CD1c-positive myeloid dendritic cell (primary cell): ENCODE measurements at regions not wholly inside any gene's neighbourhood (a gene's known extent, or its start where the extent isn't known, plus 50 kb on each side); places are given as distances from the start of the nearest gene placed in this dataset.
"Not testable (repeated sequence)": the region's sequence is repeated elsewhere in the genome, so short reads cannot be mapped to it uniquely, and the experiment has no call there.

Source experiments
- DNase-seq: peaks from one replicate; pipeline ENCODE4 v3.0.0-alpha.2; 2016; ENCODE audit errors: extremely low spot score

DNA sequence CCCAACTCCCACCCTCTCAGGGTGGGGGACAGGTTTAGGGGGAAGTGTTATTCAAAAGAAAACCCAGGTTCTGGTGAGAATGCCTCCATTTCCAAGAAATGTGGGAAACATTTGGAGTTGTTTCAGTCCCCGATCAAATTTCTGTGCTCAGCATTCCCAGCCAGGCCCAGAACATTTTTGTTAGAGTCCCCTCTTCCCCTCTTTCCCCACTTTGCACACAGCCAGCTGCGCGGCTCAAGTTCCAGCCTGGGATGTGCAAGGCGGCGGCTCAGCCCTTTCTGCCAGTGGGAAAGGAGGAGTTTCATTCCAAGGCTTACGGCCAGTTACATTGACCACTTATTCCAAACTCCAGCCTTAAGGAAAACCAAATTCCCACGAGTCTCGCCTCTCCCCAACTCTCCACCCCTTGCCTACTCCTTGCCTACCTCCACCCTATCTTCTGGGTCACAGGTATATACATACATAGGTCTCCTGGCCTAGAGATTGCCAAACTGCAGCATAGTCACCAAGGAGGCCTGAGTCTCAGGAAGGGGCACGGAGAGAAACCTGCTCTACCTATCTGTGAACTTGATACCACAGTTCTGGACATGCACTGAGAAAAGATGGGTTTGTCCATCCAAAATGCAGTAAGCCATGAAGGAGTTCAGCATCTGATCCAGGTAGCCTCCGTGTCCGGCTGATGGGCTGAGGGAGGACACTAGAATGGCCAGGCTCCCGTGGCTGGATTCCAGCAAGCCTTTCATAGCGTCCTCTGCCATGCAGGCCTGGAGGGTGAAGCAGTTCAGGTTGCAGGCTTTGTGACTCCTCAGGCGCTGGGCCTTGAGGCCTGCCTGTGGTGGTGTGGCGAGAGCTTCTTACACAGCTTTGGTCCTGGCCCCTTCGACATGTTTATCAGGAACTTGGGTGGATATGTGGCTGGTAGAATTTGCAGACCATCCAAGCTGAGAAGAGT, 154.5 kb downstream of the ZFP36L2 start:
- DNase-seq = no peak

DNA sequence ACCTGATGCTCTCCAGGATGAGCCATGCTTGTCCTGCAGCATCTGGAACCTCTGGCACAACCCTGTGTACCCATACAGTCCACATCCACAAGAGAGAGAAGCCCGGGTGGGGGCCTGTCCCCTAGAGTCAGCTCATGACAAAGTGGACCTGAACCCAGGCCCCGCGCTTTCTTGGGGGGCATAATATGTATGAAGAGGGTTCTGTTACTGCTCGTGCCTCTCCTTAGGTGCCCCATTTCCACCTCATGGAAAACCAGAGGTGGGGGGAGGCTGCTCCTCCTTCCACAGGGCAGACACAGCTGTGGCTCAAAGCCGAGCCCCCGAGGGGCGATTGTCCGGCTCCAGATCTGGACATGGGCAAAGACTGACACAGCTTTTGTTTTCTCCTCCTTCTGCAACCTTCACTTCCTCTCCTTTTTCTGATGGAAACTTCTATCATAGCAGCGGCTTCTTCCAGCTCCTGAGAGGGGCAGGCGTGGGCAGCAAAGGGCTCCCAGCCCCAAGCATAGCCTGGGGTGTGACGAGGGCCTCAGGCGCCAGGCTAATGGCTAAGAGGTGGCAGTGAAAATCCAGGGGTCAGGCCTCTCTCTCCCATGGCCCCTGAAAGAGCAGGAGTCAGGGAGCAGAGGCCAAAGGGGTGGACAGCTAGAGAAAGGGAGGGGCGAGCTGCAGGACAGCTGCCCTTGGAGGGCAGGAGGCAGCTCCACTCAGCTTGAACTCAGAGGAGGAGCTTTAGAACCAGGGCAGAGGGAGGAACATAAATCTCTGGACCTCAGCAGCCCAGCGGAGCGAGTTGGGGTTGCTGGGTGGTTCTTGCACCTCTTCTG, 155.5 kb downstream of the ZFP36L2 start:
- DNase-seq = no peak

DNA sequence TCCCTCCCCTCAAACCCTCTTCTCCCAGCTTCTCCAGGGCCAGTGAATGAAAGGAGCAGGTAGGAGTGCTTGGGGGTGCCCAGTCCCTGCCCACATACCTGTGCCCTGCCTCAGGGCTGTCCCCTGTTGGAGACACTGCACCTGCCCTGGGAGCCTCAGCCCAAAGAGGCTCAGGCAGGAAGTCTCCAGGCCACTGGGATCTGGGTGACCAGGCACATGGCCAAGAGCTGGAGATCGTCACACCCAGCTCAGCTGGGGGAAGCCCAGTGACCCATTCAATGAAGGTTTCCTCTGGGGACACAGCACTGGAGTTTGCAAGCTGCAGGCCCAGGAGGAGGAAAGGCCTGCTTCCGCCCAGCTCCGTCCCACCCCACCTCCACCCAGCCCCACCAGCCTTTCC, 156.4 kb downstream of the ZFP36L2 start:
- no peak for DNase-seq

DNA sequence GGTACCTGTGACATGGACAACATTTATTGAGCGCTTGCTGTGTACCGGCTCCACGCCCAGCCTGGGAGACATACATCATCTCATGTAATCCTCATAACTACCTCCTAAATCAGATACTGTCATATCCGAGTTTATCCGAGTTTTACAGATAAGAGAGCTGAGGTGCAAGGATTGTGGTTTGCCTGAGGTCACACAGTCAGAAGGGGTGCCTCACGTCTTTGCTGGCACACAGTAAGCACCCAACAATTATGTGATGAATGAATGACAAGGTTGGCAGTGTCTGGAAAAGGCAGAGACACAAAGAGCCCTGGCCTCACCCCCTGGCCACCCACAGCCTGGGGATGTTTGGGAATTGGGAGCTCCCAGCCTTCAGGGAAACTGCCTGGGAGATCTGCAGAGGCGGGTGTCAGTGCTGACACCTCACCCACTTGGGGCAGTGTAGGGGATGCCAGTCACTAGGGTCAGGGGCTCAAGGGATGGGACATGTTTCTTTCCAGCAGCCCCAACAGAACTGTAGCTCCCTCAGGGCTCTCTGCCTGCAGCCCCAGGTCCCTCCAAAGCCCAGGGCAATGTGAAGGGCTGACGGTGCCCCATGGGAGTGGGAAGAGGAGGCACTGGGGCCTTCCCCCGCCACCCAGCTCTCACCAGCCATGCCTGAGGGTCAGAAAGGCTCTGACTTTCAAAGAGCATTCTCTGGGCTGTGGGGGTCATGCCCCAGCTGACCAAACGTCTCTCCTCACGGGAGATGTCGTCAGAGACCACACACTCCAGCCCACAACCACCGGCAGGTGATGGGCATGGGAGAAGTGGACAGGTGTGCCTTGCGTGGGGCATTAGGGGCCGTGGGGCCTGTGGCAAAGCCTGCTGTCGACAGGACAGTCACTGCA, 157.5 kb downstream of the ZFP36L2 start:
- no peak for DNase-seq

DNA sequence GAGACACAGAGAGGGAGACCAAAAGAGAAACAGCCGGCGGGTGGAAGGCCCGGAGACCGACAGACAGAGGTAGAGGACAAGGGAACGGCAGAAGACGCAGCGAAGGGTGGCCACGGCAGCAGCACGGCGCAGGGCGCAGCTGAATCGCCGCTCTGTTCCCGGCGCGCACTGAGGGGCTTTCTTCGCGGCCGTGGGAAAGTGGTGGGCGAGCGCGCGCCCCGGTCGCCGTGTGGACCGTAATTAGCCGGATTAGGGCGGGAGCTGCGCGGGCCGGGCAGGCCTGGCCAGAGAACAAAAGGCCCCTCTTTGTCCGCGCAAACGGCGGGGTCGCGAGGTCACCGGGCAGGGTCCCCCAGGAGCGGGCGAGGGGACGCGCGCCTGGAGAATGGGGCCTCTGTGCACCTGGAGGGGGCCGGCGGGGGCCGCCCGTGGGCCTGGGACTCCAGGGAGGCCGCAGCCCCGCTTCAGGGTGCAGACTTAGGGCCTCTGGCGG, 158.3 kb downstream of the ZFP36L2 start:
- no peak for DNase-seq

DNA sequence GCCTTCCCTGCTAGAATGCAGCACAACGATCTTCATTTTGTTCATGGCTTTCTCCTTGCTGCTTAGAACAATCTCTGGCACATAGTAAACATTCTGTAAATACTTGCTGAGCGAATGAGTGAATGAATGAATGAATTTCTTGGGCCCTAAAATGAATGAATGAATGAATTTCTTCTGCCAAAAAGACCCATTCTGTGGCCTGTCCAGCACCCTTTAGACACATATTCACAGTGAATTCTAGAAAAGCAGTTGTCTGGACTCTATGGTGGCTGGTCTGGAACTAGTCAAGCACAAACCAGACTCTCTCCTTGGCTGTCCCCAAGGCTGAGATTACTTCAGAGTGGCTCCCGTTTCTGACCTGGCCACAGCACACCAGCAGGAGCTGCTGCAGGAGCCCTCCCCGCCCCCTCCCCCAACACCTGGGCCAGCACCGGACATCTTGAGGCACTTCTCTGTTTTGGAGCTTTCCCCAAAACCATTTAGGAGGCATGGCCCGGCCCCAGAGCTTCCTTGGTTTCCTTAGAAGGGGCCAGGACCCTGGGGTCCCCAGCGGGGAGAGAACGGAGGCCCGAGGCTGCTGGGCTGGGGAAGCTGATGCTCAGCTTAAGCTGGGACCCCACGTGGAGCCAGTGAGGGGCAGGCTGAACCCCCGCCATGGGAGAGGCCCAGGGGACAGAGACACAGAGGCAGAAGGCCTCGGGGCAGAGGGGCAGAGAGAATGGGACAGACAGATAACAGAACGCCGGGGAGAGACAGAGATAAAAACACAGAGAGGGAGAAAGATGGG, 159.0 kb downstream of the ZFP36L2 start:
- no peak for DNase-seq

DNA sequence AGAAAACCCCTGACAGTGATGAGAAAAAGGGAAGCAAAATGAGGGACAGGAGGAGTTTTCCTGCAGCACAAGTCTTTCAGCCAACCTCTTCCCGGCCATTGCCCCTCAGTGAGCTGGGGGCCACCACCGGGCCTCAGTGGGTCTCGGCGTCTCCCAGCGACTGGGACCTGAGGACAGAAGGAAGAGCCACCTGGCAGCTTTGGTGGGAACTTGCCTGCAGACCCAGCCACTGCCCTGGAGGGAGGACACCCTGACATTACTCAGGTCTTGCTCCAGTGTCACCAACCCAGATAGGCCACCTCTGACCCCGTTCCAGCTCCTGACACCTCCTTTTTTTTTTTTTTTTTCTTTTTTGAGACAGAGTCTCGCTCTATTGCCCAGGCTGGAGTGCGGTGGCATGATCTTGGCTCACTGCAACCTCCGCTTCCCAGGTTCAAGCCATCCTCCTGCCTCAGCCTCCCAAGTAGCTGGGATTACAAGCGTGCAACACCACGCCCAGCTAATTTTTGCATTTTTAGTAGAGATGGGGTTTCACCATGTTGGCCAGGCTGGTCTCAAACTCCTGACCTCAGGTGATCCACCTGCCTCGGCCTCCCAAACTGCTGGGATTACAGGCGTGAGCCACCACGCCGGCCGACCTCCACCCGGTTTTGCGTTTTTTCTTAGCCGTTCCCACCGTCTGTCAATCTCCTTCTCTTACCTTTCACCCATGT, 159.7 kb downstream of the ZFP36L2 start:
- not testable (repeated sequence) for DNase-seq

DNA sequence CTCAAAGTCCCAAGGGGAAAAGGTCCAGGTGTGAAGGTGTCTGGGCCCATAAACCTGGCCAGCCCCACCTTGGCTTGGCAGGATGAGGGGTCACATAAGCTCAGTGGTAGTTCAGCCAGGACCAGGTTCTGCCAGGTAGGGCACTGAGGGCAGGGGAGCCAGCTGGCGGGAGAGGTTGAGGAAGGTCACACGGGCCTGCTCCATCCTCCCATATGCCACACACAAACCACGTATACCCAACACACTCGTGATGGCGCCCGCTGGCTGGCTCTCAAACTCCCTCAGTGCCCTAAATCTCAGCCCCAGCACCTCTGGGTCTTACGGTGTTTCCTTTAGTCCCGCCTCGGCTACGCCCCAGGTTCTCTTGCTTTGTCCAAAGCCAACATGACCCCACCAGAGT, 160.5 kb downstream of the ZFP36L2 start:
- no peak for DNase-seq

DNA sequence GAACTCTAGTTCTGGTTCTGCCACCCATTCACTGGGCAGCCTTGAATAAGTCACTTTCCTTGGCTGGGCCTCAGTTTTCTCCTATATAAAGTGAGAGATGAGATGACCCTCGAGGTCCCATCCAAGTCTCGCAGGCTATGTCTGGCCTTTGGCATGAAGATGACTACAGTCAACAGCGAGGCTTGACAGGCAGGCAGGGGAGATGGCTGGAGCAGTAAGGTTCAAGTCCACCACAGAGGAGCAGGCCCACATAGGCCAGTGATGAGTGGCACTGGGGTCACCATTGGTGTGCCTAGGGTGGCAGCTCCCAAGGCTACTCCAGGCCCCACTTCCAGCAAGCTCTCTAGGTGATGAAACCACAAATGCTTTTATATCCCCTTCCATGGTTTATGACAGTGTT, 161.4 kb downstream of the ZFP36L2 start:
- no peak for DNase-seq

DNA sequence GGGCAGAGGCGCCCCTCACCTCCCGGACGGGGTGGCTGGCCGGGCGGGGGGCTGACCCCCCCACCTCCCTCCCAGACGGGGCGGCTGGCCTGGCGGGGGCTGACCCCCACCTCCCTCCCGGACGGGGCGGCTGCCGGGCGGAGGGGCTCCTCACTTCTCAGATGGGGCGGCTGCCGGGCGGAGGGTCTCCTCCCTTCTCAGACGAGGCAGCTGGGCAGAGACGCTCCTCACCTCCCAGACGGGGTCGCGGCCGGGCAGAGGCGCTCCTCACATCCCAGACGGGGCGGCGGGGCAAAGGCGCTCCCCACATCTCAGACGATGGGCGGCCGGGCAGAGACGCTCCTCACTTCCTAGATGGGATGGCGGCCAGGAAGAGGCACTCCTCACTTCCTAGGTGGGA, 163.3 kb downstream of the ZFP36L2 start:
- DNase-seq = not testable (repeated sequence)

DNA sequence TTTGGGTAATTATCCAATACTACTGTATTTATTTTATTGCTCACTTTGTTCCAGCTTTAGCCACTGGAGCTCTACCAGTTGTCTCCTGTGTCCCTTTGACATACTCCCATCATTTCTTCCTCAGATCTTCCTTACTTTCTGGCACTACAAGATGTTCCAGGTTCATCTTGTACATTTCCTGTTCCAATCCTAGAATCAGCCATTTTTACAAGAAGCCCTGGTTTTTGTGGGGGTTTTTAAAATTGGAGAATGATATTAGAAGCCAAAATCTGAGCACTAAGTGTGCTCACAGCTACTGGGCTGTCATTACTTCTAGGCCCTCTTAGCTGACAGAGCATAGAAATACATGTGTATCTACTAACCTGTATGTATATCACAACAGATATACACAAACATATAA, 164.3 kb downstream of the ZFP36L2 start:
- DNase-seq = no peak

DNA sequence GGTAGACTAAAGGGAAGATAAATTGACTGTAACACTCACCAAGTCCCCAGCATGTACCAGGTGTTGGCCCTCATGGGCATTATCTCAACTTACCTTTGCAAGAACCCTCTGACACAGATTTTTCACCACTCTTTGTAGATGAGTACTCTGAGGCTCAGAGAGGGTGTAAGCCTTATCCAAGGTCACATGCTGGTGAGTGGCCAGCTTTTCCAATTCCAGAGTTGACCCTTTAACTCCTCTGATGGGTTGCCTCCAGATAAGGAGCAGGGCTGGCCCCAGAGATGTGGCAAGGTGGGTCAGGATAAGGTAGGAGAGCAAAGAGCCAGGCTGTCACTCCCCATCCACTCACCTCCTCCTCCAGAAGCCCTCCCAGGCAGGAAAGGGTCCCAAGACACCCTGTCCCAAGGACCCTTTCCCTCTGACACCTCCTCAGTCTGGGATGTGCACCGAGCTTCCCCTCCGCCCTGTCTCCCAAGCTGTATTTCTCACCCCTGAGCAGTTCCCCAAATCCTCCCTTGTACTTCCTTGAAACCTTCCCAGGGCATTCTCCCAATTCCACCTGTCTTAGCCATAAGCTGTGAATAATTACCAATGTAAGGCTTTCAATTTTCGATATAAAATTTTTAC, 165.9 kb downstream of the ZFP36L2 start:
- no peak for DNase-seq

DNA sequence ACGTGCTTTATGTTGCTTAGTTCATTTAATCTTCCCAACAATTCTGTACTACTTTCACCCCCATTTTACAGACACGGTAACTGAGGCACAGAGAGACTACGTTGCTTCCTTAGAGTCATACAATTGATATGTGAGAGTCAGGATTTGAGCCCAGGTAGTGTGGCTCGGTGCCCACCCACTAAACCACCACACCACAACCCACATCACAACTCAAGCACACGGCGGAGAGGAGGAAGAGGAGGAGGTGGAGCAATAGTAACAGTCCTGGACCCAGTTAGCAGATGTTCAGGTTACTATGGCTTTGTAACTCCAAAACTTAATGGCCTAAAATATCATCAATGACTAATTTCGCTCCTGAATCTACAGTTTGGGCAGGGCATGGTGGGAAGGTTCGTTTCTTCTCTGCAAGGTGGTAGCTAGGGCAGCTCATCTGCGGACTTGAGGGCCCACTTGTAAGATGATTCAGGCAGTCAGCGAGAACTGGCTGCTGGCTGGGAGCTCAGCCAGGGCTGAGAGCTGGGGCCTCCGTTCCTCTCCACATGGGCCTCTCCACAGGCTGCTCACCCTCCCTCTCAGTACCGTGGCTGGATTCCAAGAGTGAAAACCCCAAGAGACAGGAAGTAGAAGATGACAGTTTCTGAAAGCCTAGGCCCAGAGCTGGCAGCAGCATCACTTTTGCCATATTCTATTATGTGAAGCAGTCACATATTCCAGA, 167.1 kb downstream of the ZFP36L2 start:
- DNase-seq = peak; percentile 56

DNA sequence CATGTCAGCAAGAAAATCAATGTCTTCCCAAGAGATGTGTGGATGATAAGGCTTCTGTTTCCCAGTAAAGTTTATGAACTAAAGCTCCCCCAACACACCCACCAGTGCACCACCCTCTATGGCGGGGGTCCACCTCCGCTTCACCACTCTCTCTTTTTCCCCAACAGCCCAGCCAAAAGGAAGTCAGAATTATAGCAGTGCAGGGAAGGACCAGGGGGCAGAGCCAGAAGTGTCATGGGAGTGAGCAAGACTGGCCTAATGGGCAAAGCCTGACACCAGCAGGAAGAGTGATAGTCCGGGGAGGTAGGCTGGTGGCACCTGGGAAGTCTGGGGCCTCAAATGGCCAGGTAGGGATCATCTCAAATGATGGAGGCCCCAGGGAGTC, 167.7 kb downstream of the ZFP36L2 start:
- no peak for DNase-seq

DNA sequence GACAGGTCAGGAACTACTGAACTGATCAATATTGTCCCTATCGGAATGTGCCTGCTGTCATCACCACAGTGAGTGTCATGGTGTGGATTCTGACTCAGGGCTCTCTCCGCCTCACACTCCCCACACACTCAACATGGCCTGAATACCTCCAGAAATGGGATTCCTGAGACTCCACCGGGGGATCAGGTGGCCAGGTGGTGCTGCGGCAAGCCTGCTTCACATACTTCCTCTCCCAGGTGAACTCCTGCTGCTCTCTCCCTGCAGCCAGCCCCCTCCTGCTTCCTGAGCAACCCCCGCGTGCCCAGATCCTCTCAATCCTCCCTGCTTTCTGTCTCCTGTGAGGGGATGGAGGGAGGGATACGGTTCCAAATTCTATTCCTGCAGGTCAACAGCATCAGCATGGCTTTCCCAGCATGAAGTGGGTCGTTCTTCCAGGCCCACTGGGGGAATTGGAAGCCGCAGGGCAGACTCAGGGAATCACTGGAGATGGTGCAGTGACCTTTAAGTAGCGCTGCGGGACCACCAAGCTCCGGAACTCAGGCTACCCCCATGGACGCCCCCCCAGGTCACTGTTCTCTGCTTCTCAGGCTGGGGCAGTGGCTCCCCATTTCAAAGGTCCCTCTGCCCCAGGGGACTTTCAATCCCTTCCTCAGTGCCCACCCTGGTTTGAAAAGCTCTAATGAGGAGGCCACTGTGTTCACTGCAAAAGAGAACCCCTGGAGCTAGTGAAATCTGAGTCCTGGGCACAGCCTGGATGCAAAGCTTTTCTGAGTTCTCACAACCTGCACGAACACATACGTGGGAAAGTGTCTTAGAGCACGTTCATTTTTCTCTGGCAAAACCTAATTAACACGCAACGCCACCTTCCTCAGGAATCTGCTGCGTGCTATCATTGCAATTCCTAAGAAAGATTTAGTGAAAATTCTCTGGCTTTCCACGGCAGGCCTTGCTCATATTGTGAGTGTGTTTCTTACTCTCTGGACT, 168.4 kb downstream of the ZFP36L2 start:
- DNase-seq = no peak

DNA sequence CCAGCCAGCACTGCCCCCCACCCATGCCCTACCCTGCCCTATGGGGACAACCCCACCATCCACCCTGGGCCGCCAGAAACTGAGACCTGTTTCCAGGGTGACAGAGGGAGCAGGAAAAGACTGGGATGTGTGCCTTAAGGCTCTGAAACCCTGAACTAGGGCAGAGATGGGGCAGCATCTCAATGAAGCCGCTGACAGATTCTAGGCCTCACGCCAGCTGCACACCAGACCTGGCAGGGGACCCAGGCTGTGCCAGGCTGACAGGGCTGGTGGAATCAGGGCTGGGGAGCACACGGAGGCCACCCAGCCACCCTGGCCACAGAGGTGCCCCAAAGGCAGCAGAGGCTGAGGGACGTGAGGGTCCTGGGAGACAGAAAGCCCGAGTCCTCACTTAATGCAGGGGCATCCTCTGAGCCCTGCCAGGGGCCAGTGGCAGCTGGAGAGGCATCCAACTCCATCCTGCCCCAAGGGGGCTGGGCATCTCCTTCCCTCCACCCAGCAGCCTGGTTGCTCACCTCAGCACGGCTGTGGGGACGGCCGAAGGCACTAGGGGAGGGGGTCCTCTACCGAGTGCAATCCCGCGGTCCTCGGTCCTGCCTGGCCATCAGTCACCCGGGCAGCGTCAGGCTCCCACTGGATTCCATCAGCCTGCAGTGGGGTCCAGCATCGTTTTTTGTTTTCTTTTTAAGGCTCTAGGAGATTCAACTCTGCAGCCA, 169.2 kb downstream of the ZFP36L2 start:
- no peak for DNase-seq

DNA sequence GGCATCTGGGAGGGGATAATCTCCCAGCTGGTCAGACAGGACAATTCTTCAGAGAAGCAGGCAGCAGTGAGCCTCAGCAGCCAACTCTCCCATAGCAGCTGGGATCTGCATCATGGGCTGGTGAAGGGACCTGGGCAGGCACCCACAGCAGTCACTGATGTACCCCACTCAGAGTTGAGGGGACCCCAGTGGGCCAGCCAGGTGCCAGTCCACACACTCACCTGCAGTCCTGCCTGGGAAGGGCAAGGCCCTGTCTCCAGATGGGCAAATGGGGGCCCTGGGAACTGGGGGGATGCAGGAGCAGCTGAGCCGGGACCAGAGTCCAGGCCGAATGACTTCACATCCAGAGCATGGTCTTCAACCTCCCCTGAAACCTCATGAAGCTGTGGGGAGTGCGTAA, 170.4 kb downstream of the ZFP36L2 start:
- no peak for DNase-seq
